ENCODE measurements at regions not wholly inside any gene's neighbourhood (a gene's known extent, or its start where the extent isn't known, plus 50 kb on each side); places are given as distances from the start of the nearest gene placed in this dataset.

GRCh38 chr11:10918275-10918674, 60.4 kb upstream of the ZBED5 start:
- TF ChIP-seq POLR2A (IDR thresholded peaks at IDR 0.05) (no peak), CTCF (IDR thresholded peaks at IDR 0.05) (no peak)
